ENCODE measurements at regions not wholly inside any gene's neighbourhood (a gene's known extent, or its start where the extent isn't known, plus 50 kb on each side); places are given as distances from the start of the nearest gene placed in this dataset.

GRCh38 chr12:82174383-82174782, 183.8 kb downstream of the CCDC59 start:
- DNase-seq (ENCODE audit: low read depth, low spot score) = no peak

GRCh38 chr12:82149045-82149444, 209.1 kb downstream of the CCDC59 start:
- DNase-seq (ENCODE audit: low read depth, low spot score) = peak; percentile 4

- DNase-seq (ENCODE audit: low read depth, low spot score) = no peak
Observed at GRCh38 chr12:82146740-82147139, 211.4 kb downstream of the CCDC59 start.

DNA sequence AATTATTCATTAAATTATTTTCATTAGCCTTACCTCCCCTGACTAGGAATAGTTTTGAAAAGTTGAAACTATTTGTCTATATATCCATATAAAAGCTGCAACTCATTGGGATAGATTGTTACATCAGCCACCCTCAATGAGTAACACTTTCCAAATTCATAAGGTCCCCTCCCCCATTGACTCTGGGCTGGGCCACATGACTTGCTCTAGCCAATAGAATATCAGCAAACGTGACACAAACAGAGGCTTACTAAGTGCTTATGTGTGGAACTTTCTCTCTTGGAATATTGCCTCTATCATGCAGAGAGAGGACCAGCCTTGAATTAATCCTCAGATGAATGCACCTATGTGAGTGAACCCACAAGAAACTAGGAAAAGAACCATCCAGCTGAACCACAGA, 213.7 kb downstream of the CCDC59 start:
- no peak for DNase-seq (ENCODE audit: low read depth, low spot score)

DNA sequence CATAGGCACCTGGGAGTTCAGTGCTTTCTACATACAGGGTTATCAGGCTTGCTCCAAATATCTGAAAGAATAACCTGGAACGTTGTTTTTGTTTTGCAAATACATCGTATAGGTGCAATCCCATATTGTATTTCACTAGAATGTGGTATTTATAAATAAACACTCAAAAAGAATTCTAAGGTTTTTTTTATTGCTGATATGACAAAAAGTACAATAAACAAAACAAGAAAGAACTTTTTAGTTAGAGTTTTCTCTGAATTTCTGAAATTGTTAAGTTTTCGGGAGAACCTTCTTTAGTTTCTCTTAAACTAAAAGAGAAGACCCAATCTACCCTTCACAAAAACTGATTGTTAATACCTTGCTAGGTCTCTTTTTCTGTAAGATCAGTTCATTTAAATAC, 225.8 kb downstream of the CCDC59 start:
- DNase-seq (ENCODE audit: low read depth, low spot score) = no peak

DNA sequence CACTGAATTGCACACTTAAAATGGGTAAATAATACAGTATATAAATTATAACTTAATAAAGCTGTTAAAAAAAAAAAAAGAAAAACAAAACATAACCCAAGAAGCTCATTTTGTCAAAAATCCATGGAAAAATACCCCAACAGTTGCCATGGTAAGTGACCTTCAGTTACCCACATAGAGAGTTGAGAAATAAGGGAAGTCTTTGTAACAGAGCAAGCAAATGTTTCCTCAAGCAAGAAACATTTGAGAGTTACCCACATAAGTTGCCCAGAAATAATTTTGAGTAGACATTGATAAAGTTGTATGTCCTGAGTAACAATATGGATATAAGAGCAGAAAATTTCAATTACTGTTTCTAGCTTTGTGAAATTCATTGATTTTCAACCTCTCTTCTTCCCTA, 227.4 kb downstream of the CCDC59 start:
- DNase-seq (ENCODE audit: low read depth, low spot score) = no peak

- DNase-seq (ENCODE audit: low read depth, low spot score) = peak; percentile 83
Observed at GRCh38 chr12:82124711-82125380, 233.3 kb downstream of the CCDC59 start.

DNA sequence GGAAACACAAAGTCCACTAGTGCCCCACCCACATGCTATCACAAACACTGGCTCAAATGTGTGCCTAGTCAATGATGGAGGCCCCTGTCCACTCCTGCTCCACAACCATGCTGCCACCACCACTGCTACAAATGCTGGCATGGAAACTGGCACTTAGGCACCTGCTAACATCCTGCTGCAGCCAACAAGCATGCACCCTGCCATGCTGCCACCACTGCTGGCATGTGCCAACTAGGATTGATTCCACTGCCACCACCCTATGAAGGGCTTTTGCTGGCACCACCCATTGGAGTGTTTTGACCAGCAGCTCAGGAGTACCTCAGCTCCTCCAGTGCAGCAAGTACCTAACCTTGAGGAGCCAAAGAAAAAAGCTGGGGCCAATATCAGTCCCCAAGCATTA, 236.6 kb downstream of the CCDC59 start:
- DNase-seq (ENCODE audit: low read depth, low spot score) = no peak

DNA sequence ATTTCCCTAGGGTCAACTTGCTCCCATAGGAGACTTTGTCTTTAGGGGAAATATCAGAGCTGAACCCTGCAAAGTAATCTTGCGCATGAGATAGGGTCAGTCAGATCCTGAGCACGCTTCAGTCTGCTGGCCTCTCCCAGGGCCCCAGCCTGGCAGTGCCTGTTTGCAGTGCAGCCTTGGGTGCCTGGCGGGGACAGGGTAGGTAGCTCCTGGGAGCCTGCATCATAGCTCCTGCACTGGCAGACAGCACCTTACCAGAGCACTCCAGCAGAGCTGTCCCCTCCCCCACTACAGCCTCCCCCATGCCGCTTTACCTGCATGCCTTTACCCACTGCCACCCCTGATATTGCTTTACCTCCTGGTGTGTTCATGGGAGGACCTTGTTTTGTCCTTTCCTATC, 237.3 kb downstream of the CCDC59 start:
- no peak for DNase-seq (ENCODE audit: low read depth, low spot score)

GRCh38 chr12:82109243-82109642, 248.9 kb downstream of the CCDC59 start:
- no peak for DNase-seq (ENCODE audit: low read depth, low spot score)

GRCh38 chr12:82108615-82109014, 249.6 kb downstream of the CCDC59 start:
- DNase-seq (ENCODE audit: low read depth, low spot score) = no peak

DNA sequence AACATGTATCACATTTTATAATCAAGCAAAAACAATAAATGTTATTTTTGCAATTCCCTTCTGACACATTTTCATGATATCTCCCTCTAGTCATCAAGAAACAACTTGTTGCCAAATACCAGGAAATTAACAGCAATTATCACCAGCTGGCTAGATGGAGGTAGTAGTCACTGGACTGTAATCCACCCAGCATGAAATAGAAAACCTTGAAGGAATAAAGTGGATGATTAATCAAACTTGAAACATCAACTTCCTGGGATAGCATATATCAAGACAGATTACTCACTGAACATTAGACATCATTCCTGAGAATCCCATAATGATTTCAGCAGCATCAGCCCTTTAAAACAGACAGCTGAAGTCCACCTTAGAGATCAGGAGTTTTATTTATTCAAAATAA, 259.0 kb downstream of the CCDC59 start:
- DNase-seq (ENCODE audit: low read depth, low spot score) = peak; percentile 10

DNA sequence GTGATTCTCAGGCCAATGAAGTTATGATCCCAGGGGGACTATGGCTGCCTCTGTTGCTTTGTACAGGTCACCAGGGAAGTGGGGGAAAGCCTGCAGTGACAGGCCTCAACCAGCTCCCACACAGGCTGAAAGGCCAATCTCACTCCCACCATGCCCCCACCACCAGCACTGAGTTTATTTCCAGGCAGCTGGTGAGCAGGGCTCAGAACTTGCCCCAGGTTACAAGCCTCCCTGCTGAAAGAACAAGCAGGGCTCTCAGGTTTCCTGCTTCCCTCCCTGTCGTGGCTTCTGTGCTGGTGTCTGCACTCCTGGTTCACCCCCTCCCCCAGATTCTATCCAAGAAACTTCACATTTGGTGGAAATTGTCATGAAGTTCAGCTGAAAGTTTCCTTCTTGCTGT, 260.3 kb downstream of the CCDC59 start:
- no peak for DNase-seq (ENCODE audit: low read depth, low spot score)

DNA sequence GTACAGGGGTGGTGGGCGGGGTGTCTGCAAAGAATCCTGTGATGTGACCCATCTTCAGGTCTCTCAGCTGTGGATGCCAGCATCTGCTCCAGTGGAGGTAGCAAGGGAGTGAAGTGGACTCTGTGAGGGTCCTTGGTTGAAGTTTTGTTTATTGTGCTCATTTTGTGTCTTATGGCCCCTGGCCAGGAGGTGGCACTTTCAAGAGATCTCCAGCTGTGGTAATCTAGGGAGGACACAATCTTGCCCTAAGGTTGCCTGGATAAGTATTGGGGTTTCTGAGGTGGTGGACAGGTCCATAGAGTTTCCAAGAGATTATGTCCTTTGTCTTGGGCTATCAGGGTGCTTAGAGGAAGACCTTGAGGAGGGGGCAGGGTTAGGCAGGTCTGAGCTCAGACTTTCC, 260.7 kb downstream of the CCDC59 start:
- DNase-seq (ENCODE audit: low read depth, low spot score) = no peak

DNA sequence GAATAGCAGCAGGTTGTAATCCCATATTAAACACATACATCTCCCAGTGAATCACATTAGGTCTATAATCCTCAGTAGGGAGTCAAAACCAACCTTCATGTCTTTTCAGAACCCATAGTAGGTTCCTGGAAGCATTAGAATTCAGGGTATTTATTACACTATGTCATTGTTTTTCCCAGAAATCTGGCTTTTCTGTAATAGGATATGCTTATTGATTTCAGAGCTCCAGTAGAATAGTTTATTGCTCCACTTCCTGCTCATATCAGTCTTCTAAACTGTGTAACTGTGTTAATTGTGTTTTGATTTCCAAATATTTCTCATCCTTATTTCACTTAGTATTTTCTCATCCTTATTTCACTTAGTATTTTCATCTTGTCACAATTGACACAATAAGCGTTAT, 268.0 kb downstream of the CCDC59 start:
- DNase-seq (ENCODE audit: low read depth, low spot score) = no peak

DNA sequence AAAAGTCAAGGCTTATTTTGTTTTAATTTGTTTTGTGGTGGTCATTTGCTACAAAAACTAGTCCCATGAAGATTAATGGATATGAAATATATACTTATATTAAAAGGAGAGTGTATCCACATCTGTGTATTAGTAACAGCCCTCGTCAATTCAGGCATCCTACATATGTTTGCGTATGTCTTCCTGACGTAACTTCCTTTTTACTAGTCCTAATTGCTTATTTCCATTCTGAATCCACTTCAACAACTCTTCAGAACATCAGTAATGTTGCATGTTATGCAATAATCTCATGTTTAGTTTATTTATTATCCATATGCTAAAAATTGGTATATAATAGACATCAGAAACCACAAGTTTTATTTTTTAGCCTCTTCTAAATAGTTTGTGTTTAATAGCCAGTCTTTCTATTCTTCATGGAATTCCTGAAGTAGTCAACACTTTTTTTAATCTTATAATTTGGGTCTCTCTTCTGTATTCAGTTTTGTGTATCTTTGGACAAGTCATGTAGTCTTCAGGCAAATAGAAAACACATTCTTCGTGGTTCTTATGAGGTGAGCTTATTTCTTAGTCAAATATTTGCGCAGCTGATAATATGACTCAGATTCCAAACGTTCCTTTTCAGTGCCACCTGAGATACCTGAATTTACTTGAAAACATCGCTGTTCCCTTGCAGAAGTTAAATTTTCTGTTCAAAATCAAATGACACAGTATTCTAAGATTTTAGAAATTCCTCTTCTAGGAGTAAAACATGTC, 268.6 kb downstream of the CCDC59 start:
- no peak for DNase-seq (ENCODE audit: low read depth, low spot score)

DNA sequence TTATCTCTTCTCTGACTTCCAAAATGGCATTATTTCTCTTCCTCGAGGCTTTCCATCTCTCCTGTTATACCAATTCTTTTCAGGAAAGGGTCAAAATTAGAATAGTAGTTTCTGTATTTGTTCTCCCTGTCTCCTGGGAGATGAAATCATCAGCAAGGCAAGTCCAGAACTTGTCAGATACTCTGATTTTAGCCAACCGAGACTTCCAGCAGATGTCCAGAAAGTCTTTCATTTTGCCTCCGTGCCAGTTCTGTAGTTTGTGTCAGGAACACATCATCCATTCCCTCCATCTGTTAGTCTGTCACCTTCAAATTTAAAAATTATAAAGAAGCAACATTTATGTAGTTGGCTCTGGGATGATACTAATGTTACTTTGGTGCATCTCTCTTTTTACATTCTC, 275.7 kb downstream of the CCDC59 start:
- no peak for DNase-seq (ENCODE audit: low read depth, low spot score)

DNA sequence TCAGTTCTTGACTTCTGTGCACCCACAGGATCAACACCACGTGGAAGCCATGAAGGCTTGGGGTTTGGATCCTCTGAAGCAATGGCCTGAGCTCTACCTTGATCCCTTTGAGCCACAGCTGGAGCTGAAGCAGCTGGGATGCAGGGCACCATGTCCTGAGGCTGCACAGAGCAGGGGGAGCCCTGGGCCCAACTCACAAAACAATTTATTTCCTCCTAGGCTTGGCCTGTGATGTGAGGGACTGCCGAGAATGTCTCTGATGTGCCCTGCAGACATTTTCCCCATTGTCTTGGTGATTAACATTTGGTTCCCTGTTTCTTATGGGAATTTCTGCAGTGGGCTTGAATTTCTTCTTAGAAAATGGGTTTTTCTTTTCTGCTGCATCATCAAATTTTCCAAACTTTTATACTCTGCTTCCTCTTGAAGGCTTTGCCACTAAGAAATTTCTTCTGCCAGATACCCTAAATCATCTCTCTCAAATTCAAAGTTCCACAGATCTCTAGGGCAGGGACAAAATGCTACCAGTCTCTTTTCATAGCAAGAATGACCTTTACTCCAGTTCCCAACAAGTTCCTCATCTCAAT, 288.2 kb downstream of the CCDC59 start:
- no peak for DNase-seq (ENCODE audit: low read depth, low spot score)

DNA sequence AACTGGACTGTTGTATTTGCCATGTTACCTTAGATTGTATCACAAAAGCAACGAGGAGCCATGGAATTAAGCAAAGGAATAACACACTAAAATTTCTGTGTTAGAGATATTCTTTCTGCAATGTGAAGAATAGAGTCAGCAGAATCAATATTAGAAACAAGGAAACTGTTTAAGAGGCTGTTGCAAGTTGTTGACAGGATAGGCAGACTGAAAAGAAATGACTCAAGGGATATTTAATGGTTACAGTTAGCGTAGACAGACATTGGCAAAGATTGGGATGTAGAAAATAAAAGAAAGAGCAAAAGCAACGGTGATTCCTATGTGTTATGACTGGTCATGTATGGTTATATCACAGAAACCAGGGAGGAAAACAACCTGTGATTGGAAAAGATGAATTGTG, 299.0 kb upstream of the PPFIA2 start:
- DNase-seq (ENCODE audit: low read depth, low spot score) = no peak

DNA sequence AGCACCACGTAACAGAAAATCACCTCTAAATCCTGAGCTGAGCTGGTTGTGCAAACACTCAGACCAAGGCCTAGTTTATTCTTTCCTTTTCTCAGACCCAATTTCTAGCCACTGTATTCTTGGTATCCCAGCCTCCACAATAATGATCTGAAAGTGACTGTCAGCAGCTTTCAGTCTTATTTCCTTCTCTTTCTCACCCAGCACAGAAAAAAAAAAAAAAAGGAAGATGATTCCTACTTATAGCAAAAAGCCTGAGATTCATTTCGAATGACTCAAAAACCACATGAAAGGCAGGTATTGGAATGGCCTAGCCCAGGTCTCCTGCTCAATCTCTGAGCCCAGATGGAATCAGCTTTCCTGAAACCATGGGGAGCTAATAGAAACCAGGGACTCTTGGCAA, 298.6 kb upstream of the PPFIA2 start:
- peak; percentile 59 for DNase-seq (ENCODE audit: low read depth, low spot score)

DNA sequence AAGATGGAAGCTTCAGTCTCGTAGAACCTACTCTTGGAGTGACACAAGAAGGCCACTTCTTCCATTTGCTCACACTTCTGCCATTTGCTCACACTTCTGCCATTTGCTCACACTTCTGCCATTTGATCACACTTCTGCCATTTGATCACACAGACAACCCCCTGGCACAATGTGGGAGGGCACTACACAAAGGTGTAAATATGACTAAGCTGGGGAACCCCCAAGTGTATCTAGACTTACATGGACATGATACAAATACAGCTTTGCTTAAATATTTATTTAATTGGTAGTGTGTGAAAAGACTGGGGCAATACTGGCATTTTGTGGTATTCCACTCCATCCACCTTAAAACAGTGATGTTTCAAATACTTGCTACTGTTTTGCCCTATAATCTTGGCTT, 296.2 kb upstream of the PPFIA2 start:
- DNase-seq (ENCODE audit: low read depth, low spot score) = no peak

DNA sequence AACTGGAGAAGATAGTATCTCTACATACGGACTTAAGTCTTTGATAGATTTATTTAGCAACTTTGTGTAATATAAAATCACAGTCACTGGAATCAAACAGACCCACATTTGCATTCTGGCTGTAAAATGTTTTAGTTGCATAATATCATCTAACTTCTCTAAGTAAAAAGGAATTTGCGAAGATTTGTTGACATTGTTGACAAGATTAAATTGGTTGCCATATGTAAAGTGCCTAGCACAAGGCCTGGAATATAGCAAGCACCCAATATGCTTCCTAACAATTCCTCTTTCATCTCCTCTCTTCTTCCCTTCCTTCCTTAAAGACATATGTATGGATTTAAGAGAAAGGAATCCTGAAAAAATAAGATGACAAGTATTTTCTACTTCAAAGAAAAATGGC, 295.4 kb upstream of the PPFIA2 start:
- no peak for DNase-seq (ENCODE audit: low read depth, low spot score)

- DNase-seq (ENCODE audit: low read depth, low spot score) = peak; percentile 2
Observed at GRCh38 chr12:82047446-82047845, 288.3 kb upstream of the PPFIA2 start.

Data from astrocyte of the hippocampus (primary cell).